ENCODE measurements at regions not wholly inside any gene's neighbourhood (a gene's known extent, or its start where the extent isn't known, plus 50 kb on each side); places are given as distances from the start of the nearest gene placed in this dataset.

DNA sequence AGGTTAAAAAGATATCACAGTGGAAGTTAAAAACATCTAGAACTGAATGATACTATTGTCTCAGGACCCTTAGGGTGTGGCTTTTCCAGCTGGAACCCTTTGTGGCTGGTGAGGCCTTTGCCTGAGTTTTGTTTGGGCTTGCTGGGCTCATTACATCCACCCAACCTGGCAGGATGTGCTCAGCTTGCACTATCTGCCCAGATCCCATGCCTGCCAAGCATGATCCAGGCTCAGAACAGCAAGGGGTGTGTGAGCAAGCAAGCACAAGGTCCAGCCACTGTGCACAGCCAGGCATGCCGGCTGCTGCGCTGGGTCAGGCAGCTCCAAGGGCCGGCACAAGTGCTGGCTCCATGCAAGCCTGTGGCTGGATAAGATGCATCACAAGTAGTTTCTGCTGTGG, 512.7 kb upstream of the CDIN1 start:
- TF ChIP-seq POLR2AphosphoS5 (IDR thresholded peaks at IDR 0.05; ENCODE audit: low read depth, low read length) (no peak), POLR2A (IDR thresholded peaks at IDR 0.05; ENCODE audit: low read depth, low read length) (no peak), TAF1 (IDR thresholded peaks at IDR 0.05; ENCODE audit: borderline replicate concordance, low read depth, low read length) (no peak)
